ENCODE measurements at regions not wholly inside any gene's neighbourhood (a gene's known extent, or its start where the extent isn't known, plus 50 kb on each side); places are given as distances from the start of the nearest gene placed in this dataset.

GRCh38 chr13:99911965-99912566, 59.5 kb downstream of the ZIC5 start:
- H3K36me3 Mint-ChIP-seq (ENCODE audit: low read depth): no peaks in the 10 kb centered on the region
- no peaks in the 10 kb centered on the region for H3K9me3 Mint-ChIP-seq
- DNase-seq (ENCODE audit: low spot score): no peak
- peaks cover 11% of the 10 kb centered on the region for H3K4me1 Mint-ChIP-seq (ENCODE audit: low read depth)
- H3K27ac Mint-ChIP-seq: no peak overlapping the region
- peaks cover 48% of the 10 kb centered on the region for H3K27me3 Mint-ChIP-seq (ENCODE audit: low read depth)
- H3K4me3 Mint-ChIP-seq: no peak overlapping the region

DNA sequence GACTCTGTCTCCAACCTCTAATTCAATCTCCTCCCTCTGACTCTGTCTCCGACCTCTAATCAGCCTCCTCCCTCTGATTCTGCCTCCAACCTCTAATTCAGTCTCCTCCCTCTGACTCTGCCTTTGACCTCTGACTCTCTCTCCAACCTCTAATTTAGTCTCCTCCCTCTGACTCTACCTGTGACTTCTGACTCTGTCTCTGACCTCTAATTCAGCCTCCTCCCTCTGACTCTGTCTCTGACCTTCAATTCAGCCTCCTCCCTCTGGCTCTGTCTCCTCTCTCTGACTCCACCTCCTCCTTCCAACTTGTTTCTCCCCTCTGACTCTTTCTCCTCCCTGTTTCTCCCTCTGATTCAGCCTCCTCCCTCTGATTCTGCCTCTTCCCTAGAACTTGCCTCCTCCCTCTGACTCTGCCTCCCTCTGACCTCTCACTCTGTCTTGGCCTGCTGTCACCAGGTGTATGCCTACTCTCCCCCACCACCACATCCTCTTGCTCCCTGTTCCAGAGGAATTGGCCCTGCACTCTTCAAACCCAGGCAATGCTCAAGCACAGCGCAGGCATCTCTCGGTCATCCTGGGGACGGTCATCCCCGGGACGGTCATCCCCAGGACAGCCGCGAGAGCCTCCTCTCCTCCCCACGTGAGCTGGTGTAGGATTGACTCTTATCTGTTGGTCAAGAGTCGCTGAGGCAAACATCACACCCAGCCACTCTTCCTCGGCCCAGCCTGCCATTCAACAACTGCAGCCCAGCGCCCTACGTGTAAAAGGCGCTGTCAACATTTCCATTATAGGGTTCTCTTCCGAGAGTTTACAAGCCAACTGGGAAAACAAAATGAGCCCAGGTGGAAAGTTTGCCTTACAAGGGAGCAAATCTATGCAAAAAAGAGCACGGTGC, 60.2 kb downstream of the ZIC5 start:
- no peak overlapping the region for H3K4me3 Mint-ChIP-seq
- peaks cover 40% of the 10 kb centered on the region for H3K27me3 Mint-ChIP-seq (ENCODE audit: low read depth)
- peak overlapping the region; percentile 45 for H3K27ac Mint-ChIP-seq
- peaks cover 10% of the 10 kb centered on the region for H3K4me1 Mint-ChIP-seq (ENCODE audit: low read depth)
- no peaks in the 10 kb centered on the region for H3K36me3 Mint-ChIP-seq (ENCODE audit: low read depth)
- DNase-seq (ENCODE audit: low spot score): no peak
- H3K9me3 Mint-ChIP-seq: no peaks in the 10 kb centered on the region

- Mint-ChIP-seq H3K9me3 (no peaks in the 10 kb centered on the region), H3K27ac (no peak overlapping the region), H3K4me1 (ENCODE audit: low read depth) (peaks cover 10% of the 10 kb centered on the region), H3K36me3 (ENCODE audit: low read depth) (no peaks in the 10 kb centered on the region), H3K4me3 (no peak overlapping the region), H3K27me3 (ENCODE audit: low read depth) (peaks cover 46% of the 10 kb centered on the region)
- DNase-seq (ENCODE audit: low spot score): no peak
These were observed 61.5 kb downstream of the ZIC5 start for GRCh38 chr13:99909836-99910619.

DNA sequence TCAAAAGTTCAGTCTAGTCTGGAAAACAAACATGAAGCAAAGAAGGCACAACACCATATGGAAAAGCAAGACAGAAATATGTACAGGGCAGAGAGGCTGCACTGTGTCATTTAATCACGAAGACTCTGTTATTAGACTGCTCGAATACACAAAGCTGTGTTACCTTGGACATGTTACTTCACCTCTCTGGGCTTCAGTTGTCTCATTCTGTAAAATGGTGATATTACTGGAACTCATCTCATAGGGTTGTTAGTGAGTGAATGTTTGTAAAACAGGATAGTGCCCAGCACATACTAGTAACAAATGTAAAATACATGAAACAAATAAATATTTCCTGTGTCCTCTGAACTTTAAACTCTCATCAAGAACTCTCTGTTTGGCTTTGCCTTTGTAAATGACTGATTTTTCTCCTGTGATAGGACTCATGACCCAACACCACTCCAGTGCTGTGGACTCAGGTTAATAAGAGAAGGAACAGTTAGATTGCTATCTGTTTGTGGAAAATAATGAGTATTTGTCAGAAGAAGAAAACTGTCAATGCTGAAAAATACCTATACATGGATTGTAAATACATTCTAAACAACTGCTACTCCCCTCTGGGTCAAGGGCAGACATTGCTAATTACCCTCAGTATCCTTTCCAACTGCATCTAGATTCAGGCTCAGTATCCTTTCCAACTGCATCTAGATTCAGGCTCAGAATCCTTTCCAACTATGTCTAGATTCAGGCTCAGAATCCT, 62.3 kb downstream of the ZIC5 start:
- Mint-ChIP-seq H3K36me3 (ENCODE audit: low read depth) (no peaks in the 10 kb centered on the region), H3K4me3 (no peak overlapping the region), H3K27me3 (ENCODE audit: low read depth) (peaks cover 50% of the 10 kb centered on the region), H3K4me1 (ENCODE audit: low read depth) (peaks cover 10% of the 10 kb centered on the region), H3K9me3 (no peaks in the 10 kb centered on the region), H3K27ac (no peak overlapping the region)
- no peak for DNase-seq (ENCODE audit: low spot score)

DNA sequence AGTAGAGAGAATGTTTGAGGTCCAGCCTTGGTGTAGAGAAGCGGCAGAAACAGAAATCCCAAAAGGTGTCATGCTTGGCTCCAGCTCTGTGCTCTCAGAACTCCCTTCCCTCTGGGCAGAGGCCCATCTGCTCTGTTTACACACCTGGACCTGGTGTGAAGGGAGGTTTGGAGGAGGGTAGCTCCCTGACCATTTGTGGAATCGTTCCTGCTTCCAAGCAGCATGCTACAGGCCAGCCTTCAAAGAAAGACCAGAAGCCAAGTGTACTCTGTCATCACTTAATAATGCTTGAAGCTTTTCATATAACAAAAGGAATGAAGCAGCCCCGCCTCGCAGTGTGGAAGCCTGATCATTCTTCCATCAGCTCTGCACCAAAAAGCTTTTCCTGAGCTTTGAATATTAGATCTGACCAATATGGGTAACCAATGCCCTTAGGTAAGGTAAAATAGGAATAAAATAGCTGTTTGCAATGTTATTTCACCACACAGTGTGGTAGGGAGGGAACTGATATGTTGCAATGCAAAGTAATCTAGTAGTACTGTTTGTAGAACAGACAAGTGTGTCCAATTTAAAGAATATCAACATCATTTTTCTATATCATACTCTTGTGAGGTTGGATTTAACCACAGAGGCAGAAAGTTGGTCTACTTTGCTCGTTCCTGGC, 63.3 kb downstream of the ZIC5 start:
- no peak for DNase-seq (ENCODE audit: low spot score)
- Mint-ChIP-seq H3K27me3 (ENCODE audit: low read depth) (peaks cover 52% of the 10 kb centered on the region), H3K4me1 (ENCODE audit: low read depth) (peaks cover 10% of the 10 kb centered on the region), H3K27ac (no peak overlapping the region), H3K9me3 (no peaks in the 10 kb centered on the region), H3K4me3 (no peak overlapping the region), H3K36me3 (ENCODE audit: low read depth) (no peaks in the 10 kb centered on the region)

GRCh38 chr13:99907627-99908026, 63.9 kb downstream of the ZIC5 start:
- no peak for DNase-seq (ENCODE audit: low spot score)
- Mint-ChIP-seq H3K9me3 (no peaks in the 10 kb centered on the region), H3K27ac (no peak overlapping the region), H3K4me3 (no peak overlapping the region), H3K27me3 (ENCODE audit: low read depth) (peaks cover 52% of the 10 kb centered on the region), H3K4me1 (ENCODE audit: low read depth) (peaks cover 10% of the 10 kb centered on the region), H3K36me3 (ENCODE audit: low read depth) (no peaks in the 10 kb centered on the region)

DNA sequence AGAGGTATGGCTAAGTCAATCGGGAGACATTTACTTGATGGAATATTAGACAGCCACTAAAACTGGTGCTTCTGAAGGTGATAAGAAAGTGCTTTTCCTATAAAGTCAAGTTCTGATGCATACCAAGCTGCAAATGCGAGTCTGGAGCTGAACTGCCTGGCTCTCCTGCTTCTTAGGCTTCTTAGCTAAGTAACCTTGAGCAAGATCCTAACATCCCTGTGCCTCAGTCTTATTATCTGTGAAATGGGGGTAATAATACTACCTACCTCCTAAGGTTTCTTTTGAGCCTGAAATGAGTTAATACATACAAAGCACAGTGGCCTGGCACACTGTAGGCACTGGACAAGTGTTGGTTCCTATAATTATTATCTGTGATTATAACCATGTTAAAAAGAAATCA, 64.5 kb downstream of the ZIC5 start:
- Mint-ChIP-seq H3K4me3 (no peak overlapping the region), H3K27me3 (ENCODE audit: low read depth) (peaks cover 55% of the 10 kb centered on the region), H3K27ac (no peak overlapping the region), H3K36me3 (ENCODE audit: low read depth) (no peaks in the 10 kb centered on the region), H3K4me1 (ENCODE audit: low read depth) (peaks cover 10% of the 10 kb centered on the region), H3K9me3 (no peaks in the 10 kb centered on the region)
- no peak for DNase-seq (ENCODE audit: low spot score)

DNA sequence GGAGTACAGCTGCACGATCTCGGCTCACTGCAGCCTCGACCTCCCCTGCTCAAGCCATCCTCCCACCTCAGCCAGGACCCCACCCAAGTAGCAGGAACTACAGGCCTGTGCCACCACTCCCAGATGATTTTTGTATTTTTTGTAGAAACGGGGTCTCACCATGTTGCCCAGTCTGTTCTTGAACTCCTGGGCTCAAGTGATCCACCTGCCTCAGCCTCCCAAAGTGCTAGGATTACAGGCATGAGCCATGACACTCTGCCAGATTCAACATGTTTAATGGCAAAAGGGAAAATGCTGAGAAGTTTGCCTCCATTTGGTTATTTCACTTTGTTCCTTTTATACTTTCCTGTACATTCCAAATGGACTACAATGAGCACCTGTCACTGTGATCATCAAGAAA, 65.8 kb downstream of the ZIC5 start:
- H3K4me1 Mint-ChIP-seq (ENCODE audit: low read depth): no peaks in the 10 kb centered on the region
- DNase-seq (ENCODE audit: low spot score): no peak
- H3K9me3 Mint-ChIP-seq: no peaks in the 10 kb centered on the region
- H3K27ac Mint-ChIP-seq: no peak overlapping the region
- peaks cover 53% of the 10 kb centered on the region for H3K27me3 Mint-ChIP-seq (ENCODE audit: low read depth)
- H3K36me3 Mint-ChIP-seq (ENCODE audit: low read depth): no peaks in the 10 kb centered on the region
- H3K4me3 Mint-ChIP-seq: no peak overlapping the region

DNA sequence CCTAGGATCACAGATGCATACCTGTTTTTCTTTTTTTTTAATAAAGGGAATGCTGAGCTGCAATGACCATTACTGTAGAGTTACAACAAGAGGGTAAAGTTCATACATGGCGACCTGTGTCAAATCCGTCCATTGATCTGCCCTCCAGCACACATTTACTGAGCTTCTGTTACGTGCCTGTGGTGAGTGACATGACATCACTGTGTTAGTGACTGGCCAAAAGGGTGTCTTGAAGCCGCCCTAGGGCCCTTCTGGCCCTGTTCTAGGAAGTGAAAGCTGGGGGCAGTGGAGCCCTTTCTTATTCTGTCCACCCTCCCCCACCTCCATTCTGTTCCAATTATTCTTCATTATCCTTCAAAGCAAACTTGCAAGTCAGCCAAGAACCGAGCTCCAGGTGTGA, 66.3 kb downstream of the ZIC5 start:
- no peak for DNase-seq (ENCODE audit: low spot score)
- H3K9me3 Mint-ChIP-seq: no peaks in the 10 kb centered on the region
- H3K27ac Mint-ChIP-seq: no peak overlapping the region
- no peak overlapping the region for H3K4me3 Mint-ChIP-seq
- H3K36me3 Mint-ChIP-seq (ENCODE audit: low read depth): no peaks in the 10 kb centered on the region
- no peaks in the 10 kb centered on the region for H3K4me1 Mint-ChIP-seq (ENCODE audit: low read depth)
- peaks cover 55% of the 10 kb centered on the region for H3K27me3 Mint-ChIP-seq (ENCODE audit: low read depth)

GRCh38 chr13:99903140-99903539, 68.4 kb downstream of the ZIC5 start:
- Mint-ChIP-seq H3K9me3 (no peaks in the 10 kb centered on the region), H3K27me3 (ENCODE audit: low read depth) (peaks cover 55% of the 10 kb centered on the region), H3K4me3 (no peak overlapping the region), H3K4me1 (ENCODE audit: low read depth) (no peaks in the 10 kb centered on the region), H3K36me3 (ENCODE audit: low read depth) (no peaks in the 10 kb centered on the region), H3K27ac (no peak overlapping the region)
- no peak for DNase-seq (ENCODE audit: low spot score)

DNA sequence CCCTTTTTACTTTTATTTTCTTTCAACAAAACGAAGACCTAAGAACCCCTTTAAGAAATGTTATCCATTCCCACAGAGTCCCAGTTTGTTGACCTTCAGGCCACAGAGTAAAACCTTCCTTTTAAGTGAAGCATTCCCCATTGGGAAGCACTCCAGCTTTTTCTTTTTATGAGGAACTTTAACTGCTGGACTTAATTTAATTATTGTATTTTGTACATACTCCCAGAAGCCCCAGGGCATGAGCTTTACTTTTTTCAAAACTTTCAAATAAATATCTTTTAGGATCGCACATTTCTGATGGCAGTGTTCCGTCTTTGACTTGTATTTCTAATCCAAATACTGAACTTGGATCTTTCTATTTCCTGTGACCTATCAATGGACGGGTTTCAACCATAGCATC, 68.9 kb downstream of the ZIC5 start:
- no peak for DNase-seq (ENCODE audit: low spot score)
- H3K4me1 Mint-ChIP-seq (ENCODE audit: low read depth): no peaks in the 10 kb centered on the region
- H3K27me3 Mint-ChIP-seq (ENCODE audit: low read depth): peaks cover 55% of the 10 kb centered on the region
- no peak overlapping the region for H3K4me3 Mint-ChIP-seq
- H3K9me3 Mint-ChIP-seq: no peaks in the 10 kb centered on the region
- no peak overlapping the region for H3K27ac Mint-ChIP-seq
- no peaks in the 10 kb centered on the region for H3K36me3 Mint-ChIP-seq (ENCODE audit: low read depth)

- H3K9me3 Mint-ChIP-seq: no peaks in the 10 kb centered on the region
- H3K27ac Mint-ChIP-seq: no peak overlapping the region
- no peak for DNase-seq (ENCODE audit: low spot score)
- no peak overlapping the region for H3K4me3 Mint-ChIP-seq
- no peaks in the 10 kb centered on the region for H3K4me1 Mint-ChIP-seq (ENCODE audit: low read depth)
- H3K27me3 Mint-ChIP-seq (ENCODE audit: low read depth): peaks cover 68% of the 10 kb centered on the region
- no peaks in the 10 kb centered on the region for H3K36me3 Mint-ChIP-seq (ENCODE audit: low read depth)
These were observed 70.6 kb downstream of the ZIC5 start for GRCh38 chr13:99900960-99901359.

DNA sequence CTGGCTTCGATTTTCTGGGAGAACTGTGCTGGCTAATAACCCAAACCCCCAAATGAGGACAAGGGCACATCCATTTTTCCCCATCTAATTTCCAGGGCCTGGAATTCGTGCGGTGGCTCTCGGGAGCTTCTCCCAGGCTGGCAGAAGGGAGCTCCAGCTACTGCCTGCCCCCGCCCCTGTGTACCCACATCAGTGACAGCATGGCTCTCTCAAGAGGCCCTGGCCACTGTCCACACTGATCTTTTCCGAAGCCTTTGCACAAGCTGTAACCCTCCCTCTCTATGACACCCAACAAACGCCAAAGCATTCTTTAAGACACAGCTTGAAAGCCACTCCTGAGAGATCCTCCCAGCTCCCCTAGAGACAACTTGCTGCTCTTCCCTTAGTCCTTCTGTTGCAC, 73.1 kb downstream of the ZIC5 start:
- Mint-ChIP-seq H3K27me3 (ENCODE audit: low read depth) (peaks cover 70% of the 10 kb centered on the region), H3K4me1 (ENCODE audit: low read depth) (peaks cover 6% of the 10 kb centered on the region), H3K4me3 (no peak overlapping the region), H3K36me3 (ENCODE audit: low read depth) (no peaks in the 10 kb centered on the region), H3K27ac (no peak overlapping the region), H3K9me3 (no peaks in the 10 kb centered on the region)
- DNase-seq (ENCODE audit: low spot score): no peak
